HAP-1 (cell line): ENCODE measurements at regions not wholly inside any gene's neighbourhood (a gene's known extent, or its start where the extent isn't known, plus 50 kb on each side); places are given as distances from the start of the nearest gene placed in this dataset.
"Not testable (repeated sequence)": the region's sequence is repeated elsewhere in the genome, so short reads cannot be mapped to it uniquely, and the experiment has no call there.

Experiments used
- DNase-seq, 2 experiments: peaks; one replicate each; pipeline ENCODE4 v3.0.0-alpha.2; 2016 to 2020; ENCODE audit warnings: low spot score in 2 of 2
- H3K27me3 ChIP-seq: fragments of 250-450 bp; sonication (Bioruptor Pico); 2 replicates; pipeline ENCODE4 v1.5.1; 2020; ENCODE audit warnings: low read depth, mild to moderate bottlenecking, moderate library complexity
- H3K36me3 ChIP-seq: fragments of 250-450 bp; sonication (Bioruptor Pico); replicated peaks from 2 replicates; pipeline ENCODE4 v1.5.1; 2020; ENCODE audit warnings: mild to moderate bottlenecking
- H3K4me1 ChIP-seq: fragments of 250-450 bp; sonication (Bioruptor Pico); 2 replicates; pipeline ENCODE4 v1.5.1; 2020; ENCODE audit warnings: mild to moderate bottlenecking
- H3K4me3 ChIP-seq: fragments of 250-450 bp; sonication (Bioruptor Pico); 2 replicates; pipeline ENCODE4 v1.5.1; 2020; ENCODE audit warnings: mild to moderate bottlenecking, moderate library complexity
- H3K9me3 ChIP-seq: fragments of 250-450 bp; sonication (Bioruptor Pico); 2 replicates; pipeline ENCODE4 v1.5.1; 2020; ENCODE audit warnings: mild to moderate bottlenecking, moderate library complexity
- in situ Hi-C: fragments of 300-500 bp; cut with MboI; formaldehyde crosslinking; loops from 3 replicates; pipeline ENCODE4 v1.14.3; 2020; ENCODE audit warnings: low sequenced_read_pairs, inconsistent platforms, mixed read lengths

- no peak for DNase-seq
- H3K4me3 ChIP-seq: no peak overlapping the region
- in situ Hi-C loops: no loop called here
- no peaks in the 10 kb centered on the region for H3K9me3 ChIP-seq
- H3K36me3 ChIP-seq: no peaks in the 10 kb centered on the region
- no peaks in the 10 kb centered on the region for H3K27me3 ChIP-seq
- no peaks in the 10 kb centered on the region for H3K4me1 ChIP-seq
These were observed 1015.1 kb downstream of the EPHA7 start for GRCh38 chr6:92404281-92404680.

- H3K9me3 ChIP-seq: no peaks in the 10 kb centered on the region
- no peaks in the 10 kb centered on the region for H3K36me3 ChIP-seq
- H3K27me3 ChIP-seq: no peaks in the 10 kb centered on the region
- no peak overlapping the region for H3K4me3 ChIP-seq
- DNase-seq: no peak
- H3K4me1 ChIP-seq: no peaks in the 10 kb centered on the region
- in situ Hi-C loops: no loop called here
These were observed 1019.4 kb downstream of the EPHA7 start for GRCh38 chr6:92399911-92400310.

- H3K9me3 ChIP-seq, in situ Hi-C loops, H3K36me3 ChIP-seq, H3K27me3 ChIP-seq, H3K4me3 ChIP-seq, DNase-seq, H3K4me1 ChIP-seq: not testable (repeated sequence)
These were observed 1030.7 kb downstream of the EPHA7 start for GRCh38 chr6:92388706-92389105.

- Histone ChIP-seq H3K27me3 (no peaks in the 10 kb centered on the region), H3K4me1 (no peaks in the 10 kb centered on the region), H3K9me3 (no peaks in the 10 kb centered on the region), H3K4me3 (no peak overlapping the region), H3K36me3 (no peaks in the 10 kb centered on the region)
- DNase-seq: no peak
- in situ Hi-C loops: no loop called here
These were observed 1038.4 kb downstream of the EPHA7 start for GRCh38 chr6:92380803-92381601.

GRCh38 chr6:92377137-92377536 is 1042.2 kb downstream of the EPHA7 start:
- DNase-seq: no peak
- no peaks in the 10 kb centered on the region for H3K9me3 ChIP-seq
- H3K4me1 ChIP-seq: no peaks in the 10 kb centered on the region
- no peaks in the 10 kb centered on the region for H3K36me3 ChIP-seq
- in situ Hi-C loops: no loop called here
- no peak overlapping the region for H3K4me3 ChIP-seq
- H3K27me3 ChIP-seq: no peaks in the 10 kb centered on the region

- Histone ChIP-seq H3K36me3 (no peaks in the 10 kb centered on the region), H3K9me3 (no peaks in the 10 kb centered on the region), H3K4me3 (no peak overlapping the region), H3K27me3 (no peaks in the 10 kb centered on the region), H3K4me1 (no peaks in the 10 kb centered on the region)
- in situ Hi-C loops: no loop called here
- no peak for DNase-seq
These were observed 1042.7 kb downstream of the EPHA7 start for GRCh38 chr6:92376691-92377090.

GRCh38 chr6:92371211-92372208 is 1047.8 kb downstream of the EPHA7 start:
- H3K27me3 ChIP-seq: no peaks in the 10 kb centered on the region
- no peaks in the 10 kb centered on the region for H3K9me3 ChIP-seq
- H3K4me1 ChIP-seq: no peaks in the 10 kb centered on the region
- no peak for DNase-seq
- no peak overlapping the region for H3K4me3 ChIP-seq
- H3K36me3 ChIP-seq: no peaks in the 10 kb centered on the region
- in situ Hi-C loops: no loop called here

GRCh38 chr6:92369309-92369708 is 1050.0 kb downstream of the EPHA7 start:
- H3K36me3 ChIP-seq: no peaks in the 10 kb centered on the region
- H3K4me3 ChIP-seq: no peak overlapping the region
- no peaks in the 10 kb centered on the region for H3K9me3 ChIP-seq
- DNase-seq: no peak
- in situ Hi-C loops: no loop called here
- no peaks in the 10 kb centered on the region for H3K4me1 ChIP-seq
- no peaks in the 10 kb centered on the region for H3K27me3 ChIP-seq

GRCh38 chr6:92364948-92365541 is 1054.3 kb downstream of the EPHA7 start:
- Histone ChIP-seq H3K36me3 (no peaks in the 10 kb centered on the region), H3K4me1 (no peaks in the 10 kb centered on the region), H3K4me3 (no peak overlapping the region), H3K9me3 (no peaks in the 10 kb centered on the region), H3K27me3 (no peaks in the 10 kb centered on the region)
- in situ Hi-C loops: no loop called here
- DNase-seq: no peak

- in situ Hi-C loops: no loop called here
- no peaks in the 10 kb centered on the region for H3K4me1 ChIP-seq
- no peaks in the 10 kb centered on the region for H3K27me3 ChIP-seq
- H3K4me3 ChIP-seq: no peak overlapping the region
- H3K9me3 ChIP-seq: no peaks in the 10 kb centered on the region
- H3K36me3 ChIP-seq: no peaks in the 10 kb centered on the region
- DNase-seq: no peak
These were observed 1056.2 kb downstream of the EPHA7 start for GRCh38 chr6:92363111-92363510.

- Histone ChIP-seq H3K4me3 (no peak overlapping the region), H3K9me3 (no peaks in the 10 kb centered on the region), H3K36me3 (no peaks in the 10 kb centered on the region), H3K4me1 (no peaks in the 10 kb centered on the region), H3K27me3 (no peaks in the 10 kb centered on the region)
- in situ Hi-C loops: no loop called here
- no peak for DNase-seq
These were observed 1057.0 kb downstream of the EPHA7 start for GRCh38 chr6:92362404-92362803.

- Histone ChIP-seq H3K27me3 (no peaks in the 10 kb centered on the region), H3K36me3 (no peaks in the 10 kb centered on the region), H3K4me3 (no peak overlapping the region), H3K4me1 (no peaks in the 10 kb centered on the region), H3K9me3 (no peaks in the 10 kb centered on the region)
- no peak for DNase-seq
- in situ Hi-C loops: no loop called here
These were observed 1057.4 kb downstream of the EPHA7 start for GRCh38 chr6:92361990-92362389.

GRCh38 chr6:92354270-92354829 is 1065.0 kb downstream of the EPHA7 start:
- DNase-seq: no peak
- H3K4me1 ChIP-seq: no peaks in the 10 kb centered on the region
- no peak overlapping the region for H3K4me3 ChIP-seq
- in situ Hi-C loops: no loop called here
- H3K9me3 ChIP-seq: no peaks in the 10 kb centered on the region
- H3K27me3 ChIP-seq: no peaks in the 10 kb centered on the region
- H3K36me3 ChIP-seq: no peaks in the 10 kb centered on the region
